MM.1S (cell line): ENCODE measurements at regions not wholly inside any gene's neighbourhood (a gene's known extent, or its start where the extent isn't known, plus 50 kb on each side); places are given as distances from the start of the nearest gene placed in this dataset.

Experiments used
- CTCF ChIP-seq: fragments of 300-600 bp; sonication (generic); IDR thresholded peaks from 2 replicates; pipeline ENCODE4 v1.5.1; 2016; ENCODE audit warnings: antibody characterized with exemption, low read length, mixed read lengths
- EZH2 ChIP-seq: fragments of 300-600 bp; sonication (generic); optimal IDR thresholded peaks from 2 replicates; pipeline ENCODE3; 2017; ENCODE audit warnings: low read depth, mild to moderate bottlenecking, antibody characterized with exemption, low read length, mixed read lengths
- EZH2phosphoT487 ChIP-seq: fragments of 300-600 bp; sonication (generic); IDR thresholded peaks from 2 replicates; pipeline ENCODE4 v1.6.1; 2018; ENCODE audit warnings: antibody characterized with exemption, low read length

GRCh38 chr4:58272311-58272710 is 1162.1 kb upstream of the IGFBP7 start:
- no peak for TF ChIP-seq CTCF
- TF ChIP-seq EZH2phosphoT487 = no peak
- TF ChIP-seq EZH2 = no peak
